Caco-2 (cell line): ENCODE measurements at regions not wholly inside any gene's neighbourhood (a gene's known extent, or its start where the extent isn't known, plus 50 kb on each side); places are given as distances from the start of the nearest gene placed in this dataset.

Experiments used
- BruUV-seq: library from RNA; stranded (reverse); fragments of 400-500 nt; replicated peaks from 2 replicates; lab custom pipeline; 2021; lab: Mats Ljungman, UMichigan
- CTCF ChIA-PET: fragments of 300-600 bp; sonication (Branson Sonifier 250); formaldehyde crosslinking; loops from one replicate; lab custom pipeline; 2022; ENCODE audit warnings: antibody characterized with exemption; lab: Charles Lee
- POLR2A ChIA-PET: fragments of 300-600 bp; sonication (Branson Sonifier 250); formaldehyde crosslinking; loops from one replicate; lab custom pipeline; 2022; ENCODE audit warnings: antibody characterized with exemption; lab: Charles Lee
- DNase-seq, 2 experiments: peaks; one replicate each; pipeline versions ENCODE4 v3.0.0 to v3.0.0-alpha.2; 2020 to 2022
- H3K27me3 ChIP-seq: replicated peaks from 2 replicates; pipeline ENCODE4 v1.6.0; 2011; ENCODE audit warnings: low read length; ENCODE audit not compliant: control insufficient read depth, insufficient read depth
- H3K36me3 ChIP-seq: 2 replicates; pipeline ENCODE4 v1.5.1; 2011; ENCODE audit warnings: low read length; ENCODE audit not compliant: control insufficient read depth, insufficient read depth
- H3K4me1 ChIP-seq: fragments of 250-450 bp; sonication (Bioruptor Pico); 2 replicates; pipeline ENCODE4 v1.5.1; 2020; ENCODE audit warnings: mild to moderate bottlenecking
- H3K4me3 ChIP-seq: 2 replicates; pipeline ENCODE4 v1.5.1; 2011; ENCODE audit warnings: low read depth, mild to moderate bottlenecking, control low read depth, low read length
- H3K9me3 ChIP-seq: fragments of 250-450 bp; sonication (Bioruptor Pico); 2 replicates; pipeline ENCODE4 v1.5.1; 2020; ENCODE audit warnings: mild to moderate bottlenecking, moderate library complexity
- H3K27ac Mint-ChIP-seq: one replicate; pipeline ENCODE4 v1.8.0; 2022; ENCODE audit warnings: mixed read lengths; ENCODE audit not compliant: unreplicated experiment
- H3K27me3 Mint-ChIP-seq: one replicate; pipeline ENCODE4 v1.8.0; 2022; ENCODE audit warnings: mixed read lengths; ENCODE audit not compliant: insufficient read depth, unreplicated experiment
- H3K36me3 Mint-ChIP-seq: one replicate; pipeline ENCODE4 v1.8.0; 2022; ENCODE audit warnings: mild to moderate bottlenecking, mixed read lengths; ENCODE audit not compliant: insufficient read depth, unreplicated experiment
- H3K4me1 Mint-ChIP-seq: one replicate; pipeline ENCODE4 v1.8.0; 2022; ENCODE audit warnings: low read depth, mixed read lengths; ENCODE audit not compliant: unreplicated experiment
- H3K4me3 Mint-ChIP-seq: one replicate; pipeline ENCODE4 v1.8.0; 2022; ENCODE audit warnings: mild to moderate bottlenecking, moderate library complexity, mixed read lengths; ENCODE audit not compliant: unreplicated experiment
- H3K9me3 Mint-ChIP-seq: one replicate; pipeline ENCODE4 v1.8.0; 2022; ENCODE audit warnings: mixed read lengths; ENCODE audit not compliant: unreplicated experiment
- CTCF ChIP-seq, 2 experiments: fragments of 200-600 bp in 1 of 2; IDR thresholded peaks; 1 replicate in 1 of 2; 2 replicates in 1 of 2; pipeline versions ENCODE4 v1.5.1 to v1.8.0; 2011 to 2022; ENCODE audit warnings: antibody characterized with exemption in 1 of 2, control low read depth in 1 of 2, inconsistent platforms in 1 of 2, low read depth in 1 of 2, low read length in 1 of 2, mild to moderate bottlenecking in 1 of 2, moderate library complexity in 1 of 2; ENCODE audit not compliant: insufficient read depth in 1 of 2, severe bottlenecking in 1 of 2, unreplicated experiment in 1 of 2
- intact Hi-C: fragments of 100-400 bp; cut with micrococcal nuclease; formaldehyde crosslinking; loops from one replicate; pipeline ENCODE4 v1.10.0; 2022; ENCODE audit not compliant: unreplicated experiment

GRCh38 chr3:140856905-140857304 lies 84.7 kb upstream of the SLC25A36 start:
- H3K9me3 ChIP-seq = no peaks in the 10 kb centered on the region
- H3K9me3 Mint-ChIP-seq = no peaks in the 10 kb centered on the region
- POLR2A ChIA-PET = no interaction called here
- H3K27me3 ChIP-seq = no peaks in the 10 kb centered on the region
- CTCF ChIA-PET = no interaction called here
- no peaks in the 10 kb centered on the region for H3K36me3 ChIP-seq
- no peak for DNase-seq
- no peak overlapping the region for H3K27ac Mint-ChIP-seq
- intact Hi-C loops = no loop called here
- H3K27me3 Mint-ChIP-seq = peaks cover 3% of the 10 kb centered on the region
- H3K4me1 Mint-ChIP-seq = no peaks in the 10 kb centered on the region
- no peaks in the 10 kb centered on the region for H3K4me1 ChIP-seq
- H3K36me3 Mint-ChIP-seq = no peaks in the 10 kb centered on the region
- H3K4me3 ChIP-seq = no peak overlapping the region
- BruUV-seq = no TSS peak
- no peak overlapping the region for H3K4me3 Mint-ChIP-seq
- no peak for TF ChIP-seq CTCF (IDR thresholded peaks at IDR 0.05; ENCODE audit: insufficient read depth in 1 of 2, low read depth in 1 of 2, low read length in 1 of 2, severe bottlenecking in 1 of 2, unreplicated experiment in 1 of 2)

DNA sequence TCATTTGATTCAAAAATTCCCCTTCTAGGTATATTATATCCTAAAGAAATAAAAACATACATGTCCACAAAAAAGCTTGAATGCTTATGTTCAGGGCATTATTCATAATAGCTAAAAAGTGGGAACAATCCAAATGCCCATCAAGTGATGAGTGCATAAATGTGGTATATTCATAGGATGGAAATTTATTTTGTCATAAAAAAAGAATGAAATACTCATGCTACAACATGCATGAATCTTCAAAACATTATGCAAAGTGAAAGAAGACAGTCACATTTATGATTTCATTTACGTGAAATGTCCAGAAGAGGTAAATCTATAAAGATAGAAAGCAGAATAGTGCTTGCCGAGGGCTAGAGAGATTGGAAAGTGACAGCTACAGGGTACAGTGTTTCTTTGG lies 83.6 kb upstream of the SLC25A36 start:
- no peak overlapping the region for H3K4me3 Mint-ChIP-seq
- ChIA-PET CTCF (no interaction called here), POLR2A (no interaction called here)
- Histone ChIP-seq H3K9me3 (no peaks in the 10 kb centered on the region), H3K36me3 (no peaks in the 10 kb centered on the region), H3K4me1 (no peaks in the 10 kb centered on the region), H3K27me3 (no peaks in the 10 kb centered on the region), H3K4me3 (no peak overlapping the region)
- intact Hi-C loops = no loop called here
- H3K36me3 Mint-ChIP-seq = no peaks in the 10 kb centered on the region
- peaks cover 11% of the 10 kb centered on the region for H3K27me3 Mint-ChIP-seq
- H3K4me1 Mint-ChIP-seq = peaks cover 1% of the 10 kb centered on the region
- DNase-seq = no peak
- TF ChIP-seq CTCF (IDR thresholded peaks at IDR 0.05; ENCODE audit: insufficient read depth in 1 of 2, low read depth in 1 of 2, low read length in 1 of 2, severe bottlenecking in 1 of 2, unreplicated experiment in 1 of 2) = no peak
- no peaks in the 10 kb centered on the region for H3K9me3 Mint-ChIP-seq
- H3K27ac Mint-ChIP-seq = no peak overlapping the region
- BruUV-seq = no TSS peak

- TF ChIP-seq CTCF (IDR thresholded peaks at IDR 0.05; ENCODE audit: insufficient read depth in 1 of 2, low read depth in 1 of 2, low read length in 1 of 2, severe bottlenecking in 1 of 2, unreplicated experiment in 1 of 2) = no peak
- H3K36me3 ChIP-seq = no peaks in the 10 kb centered on the region
- peaks cover 8% of the 10 kb centered on the region for H3K4me1 Mint-ChIP-seq
- no peak overlapping the region for H3K27ac Mint-ChIP-seq
- DNase-seq = no peak
- H3K4me3 ChIP-seq = no peak overlapping the region
- H3K4me3 Mint-ChIP-seq = no peak overlapping the region
- ChIA-PET CTCF (no interaction called here), POLR2A (no interaction called here)
- H3K9me3 Mint-ChIP-seq = no peaks in the 10 kb centered on the region
- no peaks in the 10 kb centered on the region for H3K9me3 ChIP-seq
- no peaks in the 10 kb centered on the region for H3K4me1 ChIP-seq
- peaks cover 6% of the 10 kb centered on the region for H3K36me3 Mint-ChIP-seq
- no TSS peak for BruUV-seq
- peaks cover 8% of the 10 kb centered on the region for H3K27me3 Mint-ChIP-seq
- no peaks in the 10 kb centered on the region for H3K27me3 ChIP-seq
- intact Hi-C loops = loop anchor here (5.0 kb wide), 1 partner anchor 362 kb away; no protein-coding TSS in a partner anchor
Observed at GRCh38 chr3:140859592-140860336, 81.9 kb upstream of the SLC25A36 start.
